Esophagus squamous epithelium (tissue), 4 donors: ENCODE measurements at regions not wholly inside any gene's neighbourhood (a gene's known extent, or its start where the extent isn't known, plus 50 kb on each side); places are given as distances from the start of the nearest gene placed in this dataset.

ENCODE experiments used
- POLR2A ChIP-seq, 4 donors: fragments of 450-650 bp; IDR thresholded peaks; one replicate each; pipeline ENCODE4 v1.6.1; 2017; ENCODE audit warnings: antibody characterized with exemption in 4 of 4, mild to moderate bottlenecking in 4 of 4, moderate library complexity in 3 of 4
- TF ChIP-seq, protein P1 (sequence below), 6 experiments: fragments of 450-650 bp in 4 of 6; fragments of 200-600 bp in 2 of 6; sonication (generic) in 2 of 6; IDR thresholded peaks; one replicate each; pipeline ENCODE4 v1.5.1; 2016 to 2019; ENCODE audit warnings: antibody characterized with exemption in 6 of 6, mild to moderate bottlenecking in 4 of 6, moderate library complexity in 4 of 6

DNA sequence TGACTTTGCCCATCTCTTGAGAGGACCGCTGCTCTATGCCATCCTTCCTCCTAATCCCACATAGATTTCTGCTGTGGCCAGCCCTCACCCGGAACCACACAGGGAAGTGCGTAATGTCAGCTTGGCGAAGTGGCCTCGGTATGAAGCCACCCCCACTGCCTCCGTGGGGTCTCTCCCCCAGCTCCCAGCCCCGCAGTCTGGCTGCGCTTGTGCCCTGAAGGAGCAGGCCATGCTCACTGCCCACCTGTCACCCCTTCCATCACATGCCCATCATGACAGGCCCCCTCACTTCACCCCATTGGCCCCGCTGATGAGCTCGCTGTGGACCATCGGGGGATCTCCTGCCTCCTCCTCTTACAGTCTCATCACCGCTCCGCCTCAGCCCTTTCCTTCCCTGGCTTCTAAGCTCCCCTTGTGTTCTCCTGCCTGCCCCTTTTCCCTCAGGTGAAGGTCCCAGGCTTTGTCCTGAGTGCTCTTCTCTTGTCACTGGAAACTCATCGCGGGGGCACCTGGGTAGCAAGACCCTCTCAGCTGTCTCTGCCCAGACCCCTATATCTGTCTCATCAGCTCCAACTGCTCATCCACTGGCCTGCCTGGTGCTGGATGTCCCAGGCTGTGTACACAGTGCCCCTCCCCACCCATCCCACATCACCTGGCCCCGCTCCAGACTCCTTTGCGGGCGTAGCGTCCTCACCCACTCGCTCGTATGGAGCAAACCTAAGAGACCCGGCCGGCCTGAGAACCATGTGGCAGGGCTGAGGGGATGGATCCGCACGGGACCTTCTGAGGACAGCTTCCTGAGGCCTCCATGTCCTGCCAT lies 81.7 kb downstream of the GLI2 start:
- TF ChIP-seq, protein P1, sequence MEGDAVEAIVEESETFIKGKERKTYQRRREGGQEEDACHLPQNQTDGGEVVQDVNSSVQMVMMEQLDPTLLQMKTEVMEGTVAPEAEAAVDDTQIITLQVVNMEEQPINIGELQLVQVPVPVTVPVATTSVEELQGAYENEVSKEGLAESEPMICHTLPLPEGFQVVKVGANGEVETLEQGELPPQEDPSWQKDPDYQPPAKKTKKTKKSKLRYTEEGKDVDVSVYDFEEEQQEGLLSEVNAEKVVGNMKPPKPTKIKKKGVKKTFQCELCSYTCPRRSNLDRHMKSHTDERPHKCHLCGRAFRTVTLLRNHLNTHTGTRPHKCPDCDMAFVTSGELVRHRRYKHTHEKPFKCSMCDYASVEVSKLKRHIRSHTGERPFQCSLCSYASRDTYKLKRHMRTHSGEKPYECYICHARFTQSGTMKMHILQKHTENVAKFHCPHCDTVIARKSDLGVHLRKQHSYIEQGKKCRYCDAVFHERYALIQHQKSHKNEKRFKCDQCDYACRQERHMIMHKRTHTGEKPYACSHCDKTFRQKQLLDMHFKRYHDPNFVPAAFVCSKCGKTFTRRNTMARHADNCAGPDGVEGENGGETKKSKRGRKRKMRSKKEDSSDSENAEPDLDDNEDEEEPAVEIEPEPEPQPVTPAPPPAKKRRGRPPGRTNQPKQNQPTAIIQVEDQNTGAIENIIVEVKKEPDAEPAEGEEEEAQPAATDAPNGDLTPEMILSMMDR (IDR thresholded peaks at IDR 0.05): no peak
- no peak for TF ChIP-seq POLR2A (IDR thresholded peaks at IDR 0.05)
